GM12875 (cell line): ENCODE measurements at regions not wholly inside any gene's neighbourhood (a gene's known extent, or its start where the extent isn't known, plus 50 kb on each side); places are given as distances from the start of the nearest gene placed in this dataset.

Source experiments
- H3K4me3 ChIP-seq: one replicate; pipeline ENCODE4 v1.5.1; 2011; ENCODE audit warnings: low read depth, low read length, control low read depth
- CTCF ChIP-seq: IDR thresholded peaks from 2 replicates; pipeline ENCODE4 v1.5.1; 2011; ENCODE audit warnings: low read depth, mild to moderate bottlenecking, control low read depth, inconsistent platforms, low read length, moderate library complexity, borderline replicate concordance; ENCODE audit not compliant: insufficient read depth

GRCh38 chr7:106196460-106197021, 84.4 kb upstream of the SYPL1 start:
- no peak overlapping the region for H3K4me3 ChIP-seq
- TF ChIP-seq CTCF, result no peak

GRCh38 chr7:106193661-106194060, 81.5 kb upstream of the SYPL1 start:
- no peak for TF ChIP-seq CTCF
- H3K4me3 ChIP-seq, result no peak overlapping the region

- TF ChIP-seq CTCF, result no peak
- H3K4me3 ChIP-seq, result no peak overlapping the region
These were observed 78.6 kb upstream of the SYPL1 start for GRCh38 chr7:106190589-106191330.

GRCh38 chr7:106187613-106188350, 75.7 kb upstream of the SYPL1 start:
- no peak overlapping the region for H3K4me3 ChIP-seq
- no peak for TF ChIP-seq CTCF

GRCh38 chr7:106185719-106186118, 73.6 kb upstream of the SYPL1 start:
- no peak overlapping the region for H3K4me3 ChIP-seq
- no peak for TF ChIP-seq CTCF

GRCh38 chr7:106183952-106184351, 71.8 kb upstream of the SYPL1 start:
- no peak overlapping the region for H3K4me3 ChIP-seq
- no peak for TF ChIP-seq CTCF

GRCh38 chr7:106182904-106183303, 70.8 kb upstream of the SYPL1 start:
- TF ChIP-seq CTCF, result no peak
- no peak overlapping the region for H3K4me3 ChIP-seq
